ENCODE measurements at regions not wholly inside any gene's neighbourhood (a gene's known extent, or its start where the extent isn't known, plus 50 kb on each side); places are given as distances from the start of the nearest gene placed in this dataset.

GRCh38 chr1:91584309-91584708, 83.7 kb downstream of the CDC7 start:
- TF ChIP-seq CTCF (conservative IDR thresholded peaks at IDR 0.05 in 1 of 2, IDR thresholded peaks at IDR 0.05 in 1 of 2; ENCODE audit: extremely low read depth in 1 of 2, insufficient read depth in 1 of 2, low read depth in 1 of 2, low read length in 2 of 2) (no peak), EZH2 (IDR thresholded peaks at IDR 0.05; ENCODE audit: borderline replicate concordance, low read length) (no peak)

Data from mammary epithelial cell (primary cell).